GM12878 (cell line): ENCODE measurements at regions not wholly inside any gene's neighbourhood (a gene's known extent, or its start where the extent isn't known, plus 50 kb on each side); places are given as distances from the start of the nearest gene placed in this dataset.

ENCODE experiments used
- ATAC-seq: fragments of 200-7000 bp; cut with Tn5 transposase; 3 replicates; pipeline ENCODE4 v1.9.1; 2020; ENCODE audit warnings: mild to moderate bottlenecking, moderate library complexity
- BruUV-seq: library from RNA; stranded (reverse); fragments of 400-500 nt; replicated peaks from 2 replicates; lab custom pipeline; 2021; lab: Mats Ljungman, UMichigan
- CTCF ChIA-PET: fragments of 300-600 bp; sonication (Branson Sonifier 250); formaldehyde crosslinking; extraction: SDS; loops from one replicate; lab custom pipeline; 2021; ENCODE audit warnings: inconsistent platforms; lab: Yijun Ruan, JAX
- POLR2A ChIA-PET: fragments of 350-600 bp; formaldehyde crosslinking; extraction: SDS; loops from one replicate; lab custom pipeline; 2021; ENCODE audit warnings: inconsistent platforms; lab: Charles Lee
- RAD21 ChIA-PET: fragments of 300-600 bp; sonication (Branson Sonifier 250); formaldehyde crosslinking; loops from one replicate; lab custom pipeline; 2023; ENCODE audit warnings: antibody characterized with exemption; ENCODE audit not compliant: unreplicated experiment; lab: Charles Lee
- SMC1A ChIA-PET: fragments of 300-600 bp; sonication (Branson Sonifier 250); formaldehyde crosslinking; loops from one replicate; lab custom pipeline; 2023; ENCODE audit not compliant: unreplicated experiment, uncharacterized antibody; lab: Charles Lee
- DNase-seq: peaks from one replicate; pipeline ENCODE4 v3.0.0-alpha.2; 2011; ENCODE audit warnings: low read depth, low spot score
- FAIRE-seq: peaks from 3 replicates; lab custom pipeline; 2011; peaks lifted over from hg19 to GRCh38; lab: Jason Lieb, UNC
- H2AFZ ChIP-seq: 2 replicates; pipeline ENCODE4 v1.6.0; 2011; ENCODE audit warnings: low read depth, low read length, control low read depth; ENCODE audit not compliant: control insufficient read depth
- H3K27ac ChIP-seq: 2 replicates; pipeline ENCODE4 v1.5.1; 2011; ENCODE audit warnings: control low read depth; ENCODE audit not compliant: control insufficient read depth, insufficient read depth
- H3K27me3 ChIP-seq, 2 experiments: replicated peaks in 1 of 2; 2 replicates each; pipeline versions ENCODE4 v1.6.0 to v1.6.1; 2011; ENCODE audit warnings: low read length in 1 of 2; ENCODE audit not compliant: control insufficient read depth in 2 of 2, insufficient read depth in 2 of 2
- H3K36me3 ChIP-seq, 2 experiments: 2 replicates each; pipeline ENCODE4 v1.5.1; 2011; ENCODE audit warnings: low read length in 1 of 2; ENCODE audit not compliant: control insufficient read depth in 2 of 2, insufficient read depth in 2 of 2
- H3K4me1 ChIP-seq: 2 replicates; pipeline ENCODE4 v1.6.1; 2011; ENCODE audit warnings: mild to moderate bottlenecking, low read length, moderate library complexity, mixed read lengths; ENCODE audit not compliant: control insufficient read depth, insufficient read depth
- H3K4me2 ChIP-seq: 2 replicates; pipeline ENCODE4 v1.6.0; 2011; ENCODE audit warnings: control low read depth; ENCODE audit not compliant: control insufficient read depth, insufficient read depth
- H3K4me3 ChIP-seq: fragments of 200-600 bp; sonication (generic); 2 replicates; pipeline ENCODE4 v1.5.1; 2016
- H3K79me2 ChIP-seq: 2 replicates; pipeline ENCODE4 v1.6.0; 2011; ENCODE audit warnings: low read length; ENCODE audit not compliant: control insufficient read depth, insufficient read depth
- H3K9ac ChIP-seq: 2 replicates; pipeline ENCODE4 v1.8.0; 2011; ENCODE audit warnings: low read length, control low read depth, mixed read lengths; ENCODE audit not compliant: control insufficient read depth, insufficient read depth
- H3K9me3 ChIP-seq: replicated peaks from 3 replicates; pipeline ENCODE4 v1.5.1; 2011; ENCODE audit warnings: mild to moderate bottlenecking, low read length; ENCODE audit not compliant: control insufficient read depth, insufficient read depth
- H4K20me1 ChIP-seq: 2 replicates; pipeline ENCODE4 v1.6.0; 2011; ENCODE audit not compliant: control insufficient read depth, insufficient read depth
- BCL11A ChIP-seq: IDR thresholded peaks from 2 replicates; pipeline ENCODE4 v1.6.1; 2011; ENCODE audit warnings: low read depth, low read length
- BCL3 ChIP-seq: IDR thresholded peaks from 2 replicates; pipeline ENCODE4 v1.6.1; 2011; ENCODE audit warnings: borderline replicate concordance, low read depth, mild to moderate bottlenecking, moderate library complexity, low read length; ENCODE audit not compliant: insufficient read depth, poor library complexity, severe bottlenecking
- CREM ChIP-seq: IDR thresholded peaks from 2 replicates; pipeline ENCODE4 v1.6.1; 2014; ENCODE audit warnings: antibody characterized with exemption, low read depth
- MLLT1 ChIP-seq: fragments of 450-650 bp; IDR thresholded peaks from 2 replicates; pipeline ENCODE4 v1.6.1; 2016; ENCODE audit warnings: mild to moderate bottlenecking
- MYB ChIP-seq: fragments of 150-350 bp; IDR thresholded peaks from 2 replicates; pipeline ENCODE4 v1.6.1; 2014; ENCODE audit warnings: mild to moderate bottlenecking, low read depth, low read length, borderline replicate concordance
- MYC ChIP-seq: IDR thresholded peaks from 2 replicates; pipeline ENCODE4 v1.6.1; 2011; ENCODE audit warnings: mild to moderate bottlenecking, low read length, moderate library complexity, inconsistent platforms; ENCODE audit not compliant: insufficient read depth, insufficient replicate concordance, insufficient read length, severe bottlenecking
- NFXL1 ChIP-seq: fragments of 450-650 bp; IDR thresholded peaks from 2 replicates; pipeline ENCODE4 v1.6.1; 2017; ENCODE audit warnings: antibody characterized with exemption, mild to moderate bottlenecking, borderline replicate concordance
- NFYA ChIP-seq: IDR thresholded peaks from 2 replicates; pipeline ENCODE4 v1.6.1; 2011; ENCODE audit warnings: low read depth, mild to moderate bottlenecking, low read length, improper control_type of control experiment, borderline replicate concordance
- NFYB ChIP-seq: IDR thresholded peaks from 2 replicates; pipeline ENCODE4 v1.6.1; 2011; ENCODE audit warnings: low read depth, mild to moderate bottlenecking, low read length, improper control_type of control experiment, moderate library complexity; ENCODE audit not compliant: insufficient read depth
- PML ChIP-seq: IDR thresholded peaks from 2 replicates; pipeline ENCODE4 v1.6.1; 2012; ENCODE audit warnings: low read length, inconsistent platforms
- SUPT20H ChIP-seq: IDR thresholded peaks from 2 replicates; pipeline ENCODE4 v1.6.1; 2011; ENCODE audit warnings: low read depth, mild to moderate bottlenecking, low read length, moderate library complexity, borderline replicate concordance; ENCODE audit not compliant: control insufficient read depth
- TBL1XR1 ChIP-seq: IDR thresholded peaks from 2 replicates; pipeline ENCODE4 v1.6.1; 2012; ENCODE audit warnings: low read depth, low read length, improper control_type of control experiment
- USF1 ChIP-seq: IDR thresholded peaks from 2 replicates; pipeline ENCODE4 v1.6.1; 2011; ENCODE audit warnings: borderline replicate concordance, low read depth, mild to moderate bottlenecking, moderate library complexity, mixed read lengths, low read length; ENCODE audit not compliant: insufficient read depth; ENCODE audit errors: extremely low read length
- ZBTB33 ChIP-seq: fragments of 450-650 bp; IDR thresholded peaks from 2 replicates; pipeline ENCODE4 v1.6.1; 2017; ENCODE audit warnings: mild to moderate bottlenecking
- ZNF384 ChIP-seq: IDR thresholded peaks from 2 replicates; pipeline ENCODE4 v1.6.1; 2012; ENCODE audit warnings: low read depth, mild to moderate bottlenecking, low read length, improper control_type of control experiment, borderline replicate concordance
- WGBS: methylation state at CpG from one replicate; pipeline ENCODE4 v1.1.6; 2016; ENCODE audit warnings: low lambda C conversion rate; ENCODE audit not compliant: insufficient replicate concordance, insufficient coverage; ENCODE audit errors: missing lambda C conversion rate; 5-methylcytosine and 5-hydroxymethylcytosine counted together
- in situ Hi-C: fragments of 300-500 bp; cut with MboI; formaldehyde crosslinking; loops from 9 replicates; pipeline ENCODE4 v1.14.3; 2018; ENCODE audit warnings: mixed read lengths
- intact Hi-C: fragments of 100-400 bp; cut with micrococcal nuclease; formaldehyde crosslinking; loops from one replicate; pipeline ENCODE4 v1.14.2; 2022; ENCODE audit not compliant: unreplicated experiment
- TF ChIP-seq, protein P1 (sequence below): IDR thresholded peaks from 2 replicates; pipeline ENCODE4 v1.6.1; 2011; ENCODE audit warnings: mild to moderate bottlenecking, low read depth, low read length, moderate library complexity; ENCODE audit not compliant: insufficient replicate concordance

GRCh38 chr7:88539518-88539917, 220.0 kb upstream of the ZNF804B start (continued):
- no peak for TF ChIP-seq USF1
- no peak for TF ChIP-seq NFYB
- TF ChIP-seq MLLT1, result no peak
- no peak for TF ChIP-seq NFYA
- TF ChIP-seq CREM, result no peak
- TF ChIP-seq ZBTB33, result no peak
- no peak for TF ChIP-seq MYC

GRCh38 chr7:88523645-88524044, 217.0 kb upstream of the STEAP4 start:
- no peak overlapping the region for H3K4me3 ChIP-seq
- CTCF ChIA-PET, result no interaction called here
- no peak overlapping the region for H3K9ac ChIP-seq
- intact Hi-C loops, result no loop called here
- H3K36me3 ChIP-seq, result no peaks in the 10 kb centered on the region
- H3K27ac ChIP-seq, result no peak overlapping the region
- SMC1A ChIA-PET, result interaction anchor here (0.8 to 1.0 kb wide), 2 partner anchors 27 to 122 kb away, joined by 3 read pairs; no protein-coding TSS in a partner anchor
- peak; percentile 68 for ATAC-seq
- no peaks in the 10 kb centered on the region for H3K9me3 ChIP-seq
- H2AFZ ChIP-seq, result no peak overlapping the region
- POLR2A ChIA-PET, result no interaction called here
- in situ Hi-C loops, result no loop called here
- DNase-seq, result no peak
- no peaks in the 10 kb centered on the region for H4K20me1 ChIP-seq
- no peaks in the 10 kb centered on the region for H3K4me1 ChIP-seq
- no peak for FAIRE-seq
- H3K27me3 ChIP-seq, result no peaks in the 10 kb centered on the region
- 9% methylated on average over 3 of the region's 3 CpGs for WGBS
- RAD21 ChIA-PET, result no interaction called here
- no peaks in the 10 kb centered on the region for H3K79me2 ChIP-seq
- BruUV-seq, result no TSS peak
- H3K4me2 ChIP-seq, result no peak overlapping the region
- no peak for TF ChIP-seq MYB
- TF ChIP-seq BCL3, result no peak
- no peak for TF ChIP-seq TBL1XR1
- TF ChIP-seq SUPT20H, result no peak
- no peak for TF ChIP-seq ZNF384
- no peak for TF ChIP-seq NFXL1
- TF ChIP-seq BCL11A, result no peak
- TF ChIP-seq, protein P1, sequence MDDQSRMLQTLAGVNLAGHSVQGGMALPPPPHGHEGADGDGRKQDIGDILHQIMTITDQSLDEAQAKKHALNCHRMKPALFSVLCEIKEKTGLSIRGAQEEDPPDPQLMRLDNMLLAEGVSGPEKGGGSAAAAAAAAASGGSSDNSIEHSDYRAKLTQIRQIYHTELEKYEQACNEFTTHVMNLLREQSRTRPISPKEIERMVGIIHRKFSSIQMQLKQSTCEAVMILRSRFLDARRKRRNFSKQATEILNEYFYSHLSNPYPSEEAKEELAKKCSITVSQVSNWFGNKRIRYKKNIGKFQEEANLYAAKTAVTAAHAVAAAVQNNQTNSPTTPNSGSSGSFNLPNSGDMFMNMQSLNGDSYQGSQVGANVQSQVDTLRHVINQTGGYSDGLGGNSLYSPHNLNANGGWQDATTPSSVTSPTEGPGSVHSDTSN, result no peak
- TF ChIP-seq PML, result no peak
